Amygdala (tissue), 56 donors: ENCODE measurements at regions not wholly inside any gene's neighbourhood (a gene's known extent, or its start where the extent isn't known, plus 50 kb on each side); places are given as distances from the start of the nearest gene placed in this dataset.
A peak's percentile ranks its signal among the peaks of the same experiment; 100 is the strongest.
"Not testable (repeated sequence)": the region's sequence is repeated elsewhere in the genome, so short reads cannot be mapped to it uniquely, and the experiment has no call there.

Experiments used
- DNase-seq, 56 donors: peaks; one replicate each; lab custom pipeline; 2025; lab: John Stamatoyannopoulos, UW

GRCh38 chr2:142586693-142587580 is 290.5 kb upstream of the KYNU start:
- no peak for DNase-seq

- no peak for DNase-seq
Observed at GRCh38 chr2:142585785-142586184, 291.7 kb upstream of the KYNU start.

GRCh38 chr2:142582317-142582716 is 295.1 kb upstream of the KYNU start:
- no peak for DNase-seq

GRCh38 chr2:142581491-142581890 is 296.0 kb upstream of the KYNU start:
- DNase-seq, result no peak

- DNase-seq, result no peak
Observed at GRCh38 chr2:142580691-142581090, 296.8 kb upstream of the KYNU start.

GRCh38 chr2:142575561-142575960 is 301.9 kb upstream of the KYNU start:
- DNase-seq, result no peak

- DNase-seq, result no peak
Observed at GRCh38 chr2:142574388-142574787, 303.1 kb upstream of the KYNU start.

GRCh38 chr2:142572346-142573132 is 304.9 kb upstream of the KYNU start:
- no peak for DNase-seq

- no peak for DNase-seq
Observed at GRCh38 chr2:142571934-142572333, 305.5 kb upstream of the KYNU start.

GRCh38 chr2:142562900-142563299 is 314.6 kb upstream of the KYNU start:
- no peak for DNase-seq

- DNase-seq, result no peak
Observed at GRCh38 chr2:142561656-142562055, 315.8 kb upstream of the KYNU start.

GRCh38 chr2:142557391-142557790 is 320.1 kb upstream of the KYNU start:
- no peak for DNase-seq

- not testable (repeated sequence) for DNase-seq
Observed at GRCh38 chr2:142545999-142546398, 331.5 kb upstream of the KYNU start.

GRCh38 chr2:142545036-142545435 is 332.4 kb upstream of the KYNU start:
- DNase-seq, result no peak

GRCh38 chr2:142544173-142544572 is 333.3 kb upstream of the KYNU start:
- DNase-seq, result no peak

GRCh38 chr2:142542431-142542910 is 335.0 kb upstream of the KYNU start:
- DNase-seq, result no peak

- DNase-seq, result no peak
Observed at GRCh38 chr2:142536966-142537365, 340.5 kb upstream of the KYNU start.

- peak in 1 of 56 donors; percentile 1 for DNase-seq
Observed at GRCh38 chr2:142536492-142536891, 341.0 kb upstream of the KYNU start.

- no peak for DNase-seq
Observed at GRCh38 chr2:142535311-142535710, 342.2 kb upstream of the KYNU start.

GRCh38 chr2:142533177-142533576 is 344.3 kb upstream of the KYNU start:
- DNase-seq, result no peak

GRCh38 chr2:142531377-142531776 is 346.1 kb upstream of the KYNU start:
- no peak for DNase-seq

- no peak for DNase-seq
Observed at GRCh38 chr2:142525720-142526119, 351.7 kb upstream of the KYNU start.
